ENCODE measurements at regions not wholly inside any gene's neighbourhood (a gene's known extent, or its start where the extent isn't known, plus 50 kb on each side); places are given as distances from the start of the nearest gene placed in this dataset.

GRCh38 chr5:92687821-92688722 is 892.9 kb downstream of the NR2F1-AS1 start:
- intact Hi-C loops (cut with micrococcal nuclease; ENCODE audit: unreplicated experiment) = no loop called here
- Histone ChIP-seq H3K27ac (ENCODE audit: low read depth, low read length, poor library complexity, severe bottlenecking) (no peak overlapping the region), H3K36me3 (ENCODE audit: insufficient read depth, low read length) (no peaks in the 10 kb centered on the region), H4K20me1 (ENCODE audit: insufficient read depth, low read length) (no peaks in the 10 kb centered on the region), H3K9me2 (ENCODE audit: insufficient read depth, low read length) (no peaks in the 10 kb centered on the region), H2AFZ (ENCODE audit: low read length) (no peak overlapping the region), H3K4me2 (ENCODE audit: low read length) (no peak overlapping the region), H3K79me2 (ENCODE audit: insufficient read depth, low read depth, low read length) (no peaks in the 10 kb centered on the region), H3K4me1 (ENCODE audit: insufficient read depth, low read length, poor library complexity, severe bottlenecking) (no peaks in the 10 kb centered on the region), H3K4me3 (ENCODE audit: low read depth, low read length, poor library complexity, severe bottlenecking) (no peak overlapping the region), H3K9me3 (ENCODE audit: low read length) (no peaks in the 10 kb centered on the region)
- ChIA-PET POLR2A (interaction anchor here (0.6 to 0.9 kb wide), 3 partner anchors 10 to 241 kb away, joined by 3 read pairs; no protein-coding TSS in a partner anchor), CTCF (ENCODE audit: unreplicated experiment) (no interaction called here)
- DNase-seq (ENCODE audit: low spot score) = no peak
- TF ChIP-seq CTCF (conservative IDR thresholded peaks at IDR 0.05; ENCODE audit: low read length) = no peak
- TF ChIP-seq EZH2phosphoT487 (IDR thresholded peaks at IDR 0.05; ENCODE audit: borderline replicate concordance, low read depth, low read length) = no peak
- no TSS peak for BruUV-seq (replicated peaks)

- BruUV-seq (replicated peaks) = no TSS peak
- ChIA-PET POLR2A (no interaction called here), CTCF (ENCODE audit: unreplicated experiment) (no interaction called here)
- no peaks in the 10 kb centered on the region for H3K79me2 ChIP-seq (ENCODE audit: insufficient read depth, low read depth, low read length)
- H4K20me1 ChIP-seq (ENCODE audit: insufficient read depth, low read length) = no peaks in the 10 kb centered on the region
- H3K9me3 ChIP-seq (ENCODE audit: low read length) = no peaks in the 10 kb centered on the region
- H3K36me3 ChIP-seq (ENCODE audit: insufficient read depth, low read length) = no peaks in the 10 kb centered on the region
- no peaks in the 10 kb centered on the region for H3K9me2 ChIP-seq (ENCODE audit: insufficient read depth, low read length)
- TF ChIP-seq CTCF (conservative IDR thresholded peaks at IDR 0.05; ENCODE audit: low read length) (no peak), EZH2phosphoT487 (IDR thresholded peaks at IDR 0.05; ENCODE audit: borderline replicate concordance, low read depth, low read length) (no peak)
- H3K4me1 ChIP-seq (ENCODE audit: insufficient read depth, low read length, poor library complexity, severe bottlenecking) = no peaks in the 10 kb centered on the region
- intact Hi-C loops (cut with micrococcal nuclease; ENCODE audit: unreplicated experiment) = no loop called here
- H3K4me3 ChIP-seq (ENCODE audit: low read depth, low read length, poor library complexity, severe bottlenecking) = no peak overlapping the region
- no peak for DNase-seq (ENCODE audit: low spot score)
- no peak overlapping the region for H2AFZ ChIP-seq (ENCODE audit: low read length)
- no peak overlapping the region for H3K27ac ChIP-seq (ENCODE audit: low read depth, low read length, poor library complexity, severe bottlenecking)
- H3K4me2 ChIP-seq (ENCODE audit: low read length) = no peak overlapping the region
Observed at GRCh38 chr5:92678640-92679039, 902.4 kb downstream of the NR2F1-AS1 start.

Data from OCI-LY7 (cell line).